GM18909 (cell line): ENCODE measurements at regions not wholly inside any gene's neighbourhood (a gene's known extent, or its start where the extent isn't known, plus 50 kb on each side); places are given as distances from the start of the nearest gene placed in this dataset.
A peak's percentile ranks its signal among the peaks of the same experiment; 100 is the strongest.
"Not testable (repeated sequence)": the region's sequence is repeated elsewhere in the genome, so short reads cannot be mapped to it uniquely, and the experiment has no call there.

Source experiments
- ATAC-seq: cut with Tn5 transposase; IDR thresholded peaks from one replicate; pipeline ENCODE4 v1.9.1; 2021; ENCODE audit warnings: mild to moderate bottlenecking; ENCODE audit not compliant: unreplicated experiment, poor library complexity

- peak; percentile 45 for ATAC-seq
These were observed 118.1 kb downstream of the ZNF365 start for GRCh38 chr10:62492012-62492869.

- no peak for ATAC-seq
These were observed 118.7 kb downstream of the ZNF365 start for GRCh38 chr10:62492870-62493180.

GRCh38 chr10:62496925-62497324, 122.8 kb downstream of the ZNF365 start:
- ATAC-seq: no peak

- no peak for ATAC-seq
These were observed 124.1 kb downstream of the ZNF365 start for GRCh38 chr10:62498271-62498670.

- ATAC-seq: not testable (repeated sequence)
These were observed 125.9 kb downstream of the ZNF365 start for GRCh38 chr10:62500116-62500515.

GRCh38 chr10:62501547-62501946, 127.4 kb downstream of the ZNF365 start:
- ATAC-seq: no peak

- no peak for ATAC-seq
These were observed 128.9 kb downstream of the ZNF365 start for GRCh38 chr10:62502995-62503613.

GRCh38 chr10:62503872-62504271, 129.7 kb downstream of the ZNF365 start:
- no peak for ATAC-seq

GRCh38 chr10:62506371-62506770, 132.2 kb downstream of the ZNF365 start:
- ATAC-seq: no peak

- ATAC-seq: peak; percentile 40
These were observed 137.1 kb downstream of the ZNF365 start for GRCh38 chr10:62511238-62511637.

- peak; percentile 96 for ATAC-seq
These were observed 137.5 kb downstream of the ZNF365 start for GRCh38 chr10:62511656-62512055.

GRCh38 chr10:62512732-62513475, 138.7 kb downstream of the ZNF365 start:
- no peak for ATAC-seq

GRCh38 chr10:62514079-62514693, 140.0 kb downstream of the ZNF365 start:
- ATAC-seq: no peak

GRCh38 chr10:62517252-62517651, 143.1 kb downstream of the ZNF365 start:
- no peak for ATAC-seq

GRCh38 chr10:62527019-62527827, 153.1 kb downstream of the ZNF365 start:
- peak; percentile 75 for ATAC-seq

GRCh38 chr10:62528441-62528840, 154.3 kb downstream of the ZNF365 start:
- peak; percentile 91 for ATAC-seq

GRCh38 chr10:62529396-62529795, 155.2 kb downstream of the ZNF365 start:
- ATAC-seq: no peak

- no peak for ATAC-seq
These were observed 159.9 kb downstream of the ZNF365 start for GRCh38 chr10:62534031-62534430.

GRCh38 chr10:62538606-62539005, 164.4 kb downstream of the ZNF365 start:
- ATAC-seq: no peak

GRCh38 chr10:62540389-62540788, 166.2 kb downstream of the ZNF365 start:
- no peak for ATAC-seq
